ENCODE measurements at regions not wholly inside any gene's neighbourhood (a gene's known extent, or its start where the extent isn't known, plus 50 kb on each side); places are given as distances from the start of the nearest gene placed in this dataset.

GRCh38 chr16:17590711-17591654 lies 120.2 kb upstream of the XYLT1 start:
- no peak for DNase-seq (ENCODE audit: low spot score)

GRCh38 chr16:17589898-17590297 lies 119.1 kb upstream of the XYLT1 start:
- DNase-seq (ENCODE audit: low spot score) = no peak

- no peak for DNase-seq (ENCODE audit: low spot score)
Measured at GRCh38 chr16:17585449-17586074, 114.8 kb upstream of the XYLT1 start.

- peak; percentile 45 for DNase-seq (ENCODE audit: low spot score)
Measured at GRCh38 chr16:17578981-17579874, 108.5 kb upstream of the XYLT1 start.

GRCh38 chr16:17574256-17574655 lies 103.5 kb upstream of the XYLT1 start:
- no peak for DNase-seq (ENCODE audit: low spot score)

GRCh38 chr16:17572145-17572544 lies 101.4 kb upstream of the XYLT1 start:
- DNase-seq (ENCODE audit: low spot score) = no peak

- no peak for DNase-seq (ENCODE audit: low spot score)
Measured at GRCh38 chr16:17571499-17572093, 100.8 kb upstream of the XYLT1 start.

- DNase-seq (ENCODE audit: low spot score) = no peak
Measured at GRCh38 chr16:17568239-17568638, 97.5 kb upstream of the XYLT1 start.

- DNase-seq (ENCODE audit: low spot score) = no peak
Measured at GRCh38 chr16:17567455-17567854, 96.7 kb upstream of the XYLT1 start.

- no peak for DNase-seq (ENCODE audit: low spot score)
Measured at GRCh38 chr16:17566656-17567450, 96.1 kb upstream of the XYLT1 start.

GRCh38 chr16:17566075-17566474 lies 95.3 kb upstream of the XYLT1 start:
- no peak for DNase-seq (ENCODE audit: low spot score)

GRCh38 chr16:17565605-17566004 lies 94.8 kb upstream of the XYLT1 start:
- DNase-seq (ENCODE audit: low spot score) = no peak

- DNase-seq (ENCODE audit: low spot score) = no peak
Measured at GRCh38 chr16:17564856-17565255, 94.1 kb upstream of the XYLT1 start.

GRCh38 chr16:17563323-17564091 lies 92.7 kb upstream of the XYLT1 start:
- no peak for DNase-seq (ENCODE audit: low spot score)

GRCh38 chr16:17561056-17561455 lies 90.3 kb upstream of the XYLT1 start:
- no peak for DNase-seq (ENCODE audit: low spot score)

GRCh38 chr16:17560548-17560947 lies 89.8 kb upstream of the XYLT1 start:
- DNase-seq (ENCODE audit: low spot score) = no peak

- no peak for DNase-seq (ENCODE audit: low spot score)
Measured at GRCh38 chr16:17559394-17559793, 88.6 kb upstream of the XYLT1 start.

- DNase-seq (ENCODE audit: low spot score) = no peak
Measured at GRCh38 chr16:17557949-17558348, 87.2 kb upstream of the XYLT1 start.

GRCh38 chr16:17557480-17557879 lies 86.7 kb upstream of the XYLT1 start:
- DNase-seq (ENCODE audit: low spot score) = no peak

- DNase-seq (ENCODE audit: low spot score) = peak; percentile 8
Measured at GRCh38 chr16:17556276-17557052, 85.7 kb upstream of the XYLT1 start.

All from hematopoietic multipotent progenitor cell treated with erythropoietin and hydrocortisone succinate and interleukin-3 and kit ligand, for 15 days (in vitro differentiated cells).